ENCODE measurements at regions not wholly inside any gene's neighbourhood (a gene's known extent, or its start where the extent isn't known, plus 50 kb on each side); places are given as distances from the start of the nearest gene placed in this dataset.

- H3K27me3 ChIP-seq = no peaks in the 10 kb centered on the region
- H3K9me3 ChIP-seq = no peaks in the 10 kb centered on the region
- peak overlapping the region; percentile 5 to 11 (median 7) for H3K27ac ChIP-seq
- WGBS, 2 donors = 89 to 95% methylated on average over 6 to 11 of the region's 16 CpGs
- peaks cover 25 to 65% of the 10 kb centered on the region in 2 donors for H3K4me1 ChIP-seq
- H3K36me3 ChIP-seq = no peaks in the 10 kb centered on the region
- no peak overlapping the region for H3K4me3 ChIP-seq (replicated peaks in 1 of 3)
- intact Hi-C loops (cut with DNase I) = no loop called here
- DNase-seq = peak in 1 of 2 donors; percentile 0
- TF ChIP-seq POLR2A (IDR thresholded peaks at IDR 0.05) = no peak
- TF ChIP-seq, protein P1, sequence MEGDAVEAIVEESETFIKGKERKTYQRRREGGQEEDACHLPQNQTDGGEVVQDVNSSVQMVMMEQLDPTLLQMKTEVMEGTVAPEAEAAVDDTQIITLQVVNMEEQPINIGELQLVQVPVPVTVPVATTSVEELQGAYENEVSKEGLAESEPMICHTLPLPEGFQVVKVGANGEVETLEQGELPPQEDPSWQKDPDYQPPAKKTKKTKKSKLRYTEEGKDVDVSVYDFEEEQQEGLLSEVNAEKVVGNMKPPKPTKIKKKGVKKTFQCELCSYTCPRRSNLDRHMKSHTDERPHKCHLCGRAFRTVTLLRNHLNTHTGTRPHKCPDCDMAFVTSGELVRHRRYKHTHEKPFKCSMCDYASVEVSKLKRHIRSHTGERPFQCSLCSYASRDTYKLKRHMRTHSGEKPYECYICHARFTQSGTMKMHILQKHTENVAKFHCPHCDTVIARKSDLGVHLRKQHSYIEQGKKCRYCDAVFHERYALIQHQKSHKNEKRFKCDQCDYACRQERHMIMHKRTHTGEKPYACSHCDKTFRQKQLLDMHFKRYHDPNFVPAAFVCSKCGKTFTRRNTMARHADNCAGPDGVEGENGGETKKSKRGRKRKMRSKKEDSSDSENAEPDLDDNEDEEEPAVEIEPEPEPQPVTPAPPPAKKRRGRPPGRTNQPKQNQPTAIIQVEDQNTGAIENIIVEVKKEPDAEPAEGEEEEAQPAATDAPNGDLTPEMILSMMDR (IDR thresholded peaks at IDR 0.05) = no peak
These were observed 59.8 kb upstream of the HS6ST1 start for GRCh38 chr2:128378231-128379020.

DNA sequence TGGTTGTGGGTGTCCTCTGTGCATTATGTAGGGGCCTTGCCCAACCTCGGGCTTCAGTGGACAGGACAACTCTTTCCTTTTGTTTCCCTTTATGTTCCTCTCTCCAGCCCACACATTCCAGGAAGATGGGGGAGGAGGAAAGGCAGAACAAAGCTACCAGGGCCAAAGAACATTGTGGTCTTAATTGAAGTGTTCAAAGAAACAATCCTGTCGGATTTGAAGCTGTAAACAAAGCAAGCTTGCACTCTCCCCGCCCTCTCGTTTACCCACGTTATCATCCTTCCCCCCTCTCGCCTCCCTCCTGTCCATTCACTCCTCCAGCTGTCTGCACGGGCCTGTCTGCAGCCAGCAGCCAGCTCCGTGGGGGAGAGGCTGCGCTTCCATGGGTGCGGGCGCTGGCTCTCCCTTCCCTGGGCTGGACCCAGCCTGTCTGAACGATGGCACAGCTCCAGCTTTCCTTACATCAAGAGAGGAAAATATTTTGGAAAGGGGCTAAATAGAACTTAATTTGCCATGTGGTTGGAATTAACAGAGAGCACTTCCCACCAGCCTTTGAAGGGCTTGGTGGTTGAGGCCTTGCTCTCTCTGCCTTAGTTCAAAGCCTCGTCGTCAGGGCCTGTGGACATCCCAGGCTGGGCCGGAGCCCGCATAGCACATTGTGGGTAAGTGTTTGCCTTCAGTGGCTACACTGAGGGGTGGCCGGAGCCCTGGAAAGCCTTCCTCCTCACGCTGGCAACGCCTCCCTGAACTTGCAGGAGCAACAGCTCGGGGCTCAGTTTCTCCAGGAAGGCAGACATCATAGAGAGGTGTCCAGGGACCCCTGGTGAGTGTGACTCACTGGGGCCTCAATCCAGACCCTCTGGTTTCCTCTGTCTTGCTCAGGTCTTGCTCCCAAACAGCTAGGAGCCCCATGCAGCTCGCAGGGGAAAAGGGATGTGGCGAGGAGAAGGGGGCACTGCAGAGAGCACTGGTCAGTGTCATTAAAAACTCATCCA, 60.6 kb upstream of the HS6ST1 start:
- no peaks in the 10 kb centered on the region for H3K36me3 ChIP-seq
- H3K27me3 ChIP-seq = no peaks in the 10 kb centered on the region
- H3K27ac ChIP-seq = peak overlapping the region; percentile 5 to 11 (median 7)
- no peak overlapping the region for H3K4me3 ChIP-seq (replicated peaks in 1 of 3)
- no peak for TF ChIP-seq POLR2A (IDR thresholded peaks at IDR 0.05)
- TF ChIP-seq, protein P1 (IDR thresholded peaks at IDR 0.05) = no peak
- DNase-seq = peak; percentile 46 to 58
- no peaks in the 10 kb centered on the region for H3K9me3 ChIP-seq
- WGBS, 2 donors = 47 to 64% methylated on average over 16 to 22 of the region's 22 CpGs
- intact Hi-C loops (cut with DNase I) = no loop called here
- H3K4me1 ChIP-seq = peaks cover 24 to 56% of the 10 kb centered on the region in 2 donors

DNA sequence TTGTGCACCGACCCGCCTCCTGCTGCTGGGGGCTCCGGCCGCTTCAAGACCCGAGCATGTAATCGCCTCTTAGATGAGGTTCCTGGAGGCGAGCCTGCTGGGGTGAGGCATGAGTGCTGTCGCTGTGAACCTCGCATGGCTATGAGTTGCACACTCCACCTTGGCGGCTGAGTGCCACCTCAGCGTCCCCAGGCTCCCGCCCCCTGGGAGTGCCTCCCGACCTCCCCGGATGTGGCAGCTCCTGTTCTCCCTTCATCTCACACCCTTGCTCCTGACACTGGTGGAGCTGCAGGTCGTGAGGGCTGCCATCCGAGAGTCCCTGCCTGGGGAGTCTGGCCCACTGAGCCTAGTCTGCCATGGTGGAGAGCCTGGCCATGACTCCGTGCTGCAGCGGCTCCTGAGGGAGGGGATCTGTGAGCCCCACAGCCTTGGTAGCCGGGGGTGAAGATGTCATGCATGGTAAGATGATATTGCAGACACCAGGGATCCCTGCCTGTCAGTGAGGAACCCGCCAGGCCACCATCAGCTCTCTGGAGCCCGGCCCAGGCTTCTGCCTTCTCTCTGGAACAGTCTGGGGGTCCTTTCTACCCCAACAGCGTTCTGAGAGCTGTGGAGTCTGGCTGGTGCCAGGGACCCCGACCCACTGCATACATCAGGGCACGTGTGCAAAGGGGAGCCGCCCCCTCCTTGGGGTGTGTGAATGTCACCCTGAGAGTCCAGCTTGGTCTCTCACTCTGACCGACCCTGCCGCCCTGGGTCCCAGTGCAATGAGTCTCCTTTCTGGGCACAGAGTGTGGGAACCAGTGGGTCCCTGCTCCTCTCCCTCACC, 61.6 kb upstream of the HS6ST1 start:
- no peak for TF ChIP-seq POLR2A (IDR thresholded peaks at IDR 0.05)
- TF ChIP-seq, protein P1 (IDR thresholded peaks at IDR 0.05) = no peak
- peak in 1 of 2 donors; percentile 1 for DNase-seq
- Histone ChIP-seq H3K4me3 (replicated peaks in 1 of 3) (no peak overlapping the region), H3K27ac (no peak overlapping the region), H3K36me3 (no peaks in the 10 kb centered on the region), H3K9me3 (no peaks in the 10 kb centered on the region), H3K27me3 (no peaks in the 10 kb centered on the region), H3K4me1 (peaks cover 15 to 47% of the 10 kb centered on the region in 2 donors)
- WGBS, 2 donors = 88% methylated on average over 21 to 24 of the region's 27 CpGs
- intact Hi-C loops (cut with DNase I) = no loop called here

GRCh38 chr2:128380961-128381938, 62.6 kb upstream of the HS6ST1 start:
- intact Hi-C loops (cut with DNase I) = no loop called here
- Histone ChIP-seq H3K9me3 (no peaks in the 10 kb centered on the region), H3K4me1 (peaks cover 15 to 42% of the 10 kb centered on the region in 2 donors), H3K4me3 (replicated peaks in 1 of 3) (no peak overlapping the region), H3K36me3 (no peaks in the 10 kb centered on the region), H3K27me3 (no peaks in the 10 kb centered on the region), H3K27ac (no peak overlapping the region)
- TF ChIP-seq, protein P1 (IDR thresholded peaks at IDR 0.05) = no peak
- no peak for TF ChIP-seq POLR2A (IDR thresholded peaks at IDR 0.05)
- WGBS, 2 donors = 75 to 86% methylated on average over 17 to 18 of the region's 18 CpGs
- peak in 1 of 2 donors; percentile 2 for DNase-seq

Data from thyroid gland (tissue), 4 donors.